GM21786 (cell line): ENCODE measurements at regions not wholly inside any gene's neighbourhood (a gene's known extent, or its start where the extent isn't known, plus 50 kb on each side); places are given as distances from the start of the nearest gene placed in this dataset.
A peak's percentile ranks its signal among the peaks of the same experiment; 100 is the strongest.
"Not testable (repeated sequence)": the region's sequence is repeated elsewhere in the genome, so short reads cannot be mapped to it uniquely, and the experiment has no call there.

ENCODE experiments used
- ATAC-seq: cut with Tn5 transposase; IDR thresholded peaks from one replicate; pipeline ENCODE4 v1.9.1; 2021; ENCODE audit not compliant: unreplicated experiment

GRCh38 chr1:186775881-186776560 lies 52.7 kb upstream of the PLA2G4A start:
- no peak for ATAC-seq

- no peak for ATAC-seq
These were observed 53.7 kb upstream of the PLA2G4A start for GRCh38 chr1:186775036-186775435.

- ATAC-seq, result no peak
These were observed 56.5 kb upstream of the PLA2G4A start for GRCh38 chr1:186772228-186772627.

GRCh38 chr1:186770421-186770820 lies 58.3 kb upstream of the PLA2G4A start:
- no peak for ATAC-seq

- peak; percentile 87 for ATAC-seq
These were observed 59.8 kb upstream of the PLA2G4A start for GRCh38 chr1:186768906-186769305.

- ATAC-seq, result no peak
These were observed 63.3 kb upstream of the PLA2G4A start for GRCh38 chr1:186765446-186765845.

- peak; percentile 51 for ATAC-seq
These were observed 65.6 kb upstream of the PLA2G4A start for GRCh38 chr1:186763107-186763506.

GRCh38 chr1:186762653-186763052 lies 66.1 kb upstream of the PLA2G4A start:
- ATAC-seq, result no peak

GRCh38 chr1:186761358-186761757 lies 67.4 kb upstream of the PLA2G4A start:
- peak; percentile 42 for ATAC-seq

GRCh38 chr1:186760446-186760845 lies 68.3 kb upstream of the PLA2G4A start:
- no peak for ATAC-seq

- ATAC-seq, result not testable (repeated sequence)
These were observed 69.7 kb upstream of the PLA2G4A start for GRCh38 chr1:186758896-186759606.

- ATAC-seq, result no peak
These were observed 70.9 kb upstream of the PLA2G4A start for GRCh38 chr1:186757851-186758250.

GRCh38 chr1:186754542-186755145 lies 74.1 kb upstream of the PLA2G4A start:
- no peak for ATAC-seq

GRCh38 chr1:186753241-186753640 lies 73.0 kb upstream of the PTGS2 start:
- no peak for ATAC-seq

GRCh38 chr1:186750257-186750656 lies 70.0 kb upstream of the PTGS2 start:
- no peak for ATAC-seq

- ATAC-seq, result no peak
These were observed 69.6 kb upstream of the PTGS2 start for GRCh38 chr1:186749820-186750219.

- no peak for ATAC-seq
These were observed 67.4 kb upstream of the PTGS2 start for GRCh38 chr1:186747661-186748060.

GRCh38 chr1:186745531-186746146 lies 65.4 kb upstream of the PTGS2 start:
- ATAC-seq, result no peak

- ATAC-seq, result no peak
These were observed 61.4 kb upstream of the PTGS2 start for GRCh38 chr1:186741640-186742039.

- no peak for ATAC-seq
These were observed 60.1 kb upstream of the PTGS2 start for GRCh38 chr1:186740324-186740723.

- ATAC-seq, result no peak
These were observed 59.3 kb upstream of the PTGS2 start for GRCh38 chr1:186739515-186739914.

GRCh38 chr1:186738926-186739325 lies 58.7 kb upstream of the PTGS2 start:
- peak; percentile 72 for ATAC-seq
